RWPE2 (cell line): ENCODE measurements at regions not wholly inside any gene's neighbourhood (a gene's known extent, or its start where the extent isn't known, plus 50 kb on each side); places are given as distances from the start of the nearest gene placed in this dataset.
A peak's percentile ranks its signal among the peaks of the same experiment; 100 is the strongest.

Experiments used
- ATAC-seq: fragments of 200-7000 bp; cut with Tn5 transposase; 3 replicates; pipeline ENCODE4 v1.9.1; 2021; ENCODE audit warnings: low read depth
- DNase-seq: peaks from one replicate; pipeline ENCODE4 v3.0.0-alpha.2; 2020; ENCODE audit warnings: low spot score
- H3K27ac ChIP-seq: fragments of 450-650 bp; 2 replicates; pipeline ENCODE4 v1.5.1; 2017; ENCODE audit warnings: mild to moderate bottlenecking; ENCODE audit not compliant: poor library complexity, severe bottlenecking
- H3K27me3 ChIP-seq: fragments of 250-450 bp; sonication (Bioruptor Pico); 2 replicates; pipeline ENCODE4 v1.5.1; 2021; ENCODE audit warnings: mild to moderate bottlenecking, moderate library complexity; ENCODE audit not compliant: insufficient read depth, poor library complexity, severe bottlenecking
- H3K36me3 ChIP-seq: fragments of 250-450 bp; sonication (Bioruptor Pico); 2 replicates; pipeline ENCODE4 v1.5.1; 2020; ENCODE audit warnings: low read depth, mild to moderate bottlenecking, moderate library complexity
- H3K4me1 ChIP-seq: fragments of 250-450 bp; sonication (Bioruptor Pico); 2 replicates; pipeline ENCODE4 v1.5.1; 2021; ENCODE audit warnings: mild to moderate bottlenecking, moderate library complexity; ENCODE audit not compliant: insufficient read depth, poor library complexity, severe bottlenecking
- H3K4me3 ChIP-seq: fragments of 250-450 bp; sonication (Bioruptor Pico); 2 replicates; pipeline ENCODE4 v1.5.1; 2021; ENCODE audit warnings: mild to moderate bottlenecking, moderate library complexity; ENCODE audit not compliant: severe bottlenecking
- H3K9me3 ChIP-seq: fragments of 250-450 bp; sonication (Bioruptor Pico); 2 replicates; pipeline ENCODE4 v1.5.1; 2021; ENCODE audit warnings: mild to moderate bottlenecking, moderate library complexity; ENCODE audit not compliant: severe bottlenecking
- TF ChIP-seq, protein P1 (sequence below): fragments of 450-650 bp; IDR thresholded peaks from one replicate; pipeline ENCODE4 v1.5.1; 2017; ENCODE audit warnings: mild to moderate bottlenecking, moderate library complexity; ENCODE audit not compliant: poor library complexity, severe bottlenecking

GRCh38 chr21:20353351-20353750 lies 644.9 kb upstream of the NCAM2 start:
- no peaks in the 10 kb centered on the region for H3K36me3 ChIP-seq
- ATAC-seq = peak; percentile 67
- no peaks in the 10 kb centered on the region for H3K9me3 ChIP-seq
- H3K27me3 ChIP-seq = peaks cover 6% of the 10 kb centered on the region
- peaks cover 4% of the 10 kb centered on the region for H3K4me1 ChIP-seq
- TF ChIP-seq, protein P1, sequence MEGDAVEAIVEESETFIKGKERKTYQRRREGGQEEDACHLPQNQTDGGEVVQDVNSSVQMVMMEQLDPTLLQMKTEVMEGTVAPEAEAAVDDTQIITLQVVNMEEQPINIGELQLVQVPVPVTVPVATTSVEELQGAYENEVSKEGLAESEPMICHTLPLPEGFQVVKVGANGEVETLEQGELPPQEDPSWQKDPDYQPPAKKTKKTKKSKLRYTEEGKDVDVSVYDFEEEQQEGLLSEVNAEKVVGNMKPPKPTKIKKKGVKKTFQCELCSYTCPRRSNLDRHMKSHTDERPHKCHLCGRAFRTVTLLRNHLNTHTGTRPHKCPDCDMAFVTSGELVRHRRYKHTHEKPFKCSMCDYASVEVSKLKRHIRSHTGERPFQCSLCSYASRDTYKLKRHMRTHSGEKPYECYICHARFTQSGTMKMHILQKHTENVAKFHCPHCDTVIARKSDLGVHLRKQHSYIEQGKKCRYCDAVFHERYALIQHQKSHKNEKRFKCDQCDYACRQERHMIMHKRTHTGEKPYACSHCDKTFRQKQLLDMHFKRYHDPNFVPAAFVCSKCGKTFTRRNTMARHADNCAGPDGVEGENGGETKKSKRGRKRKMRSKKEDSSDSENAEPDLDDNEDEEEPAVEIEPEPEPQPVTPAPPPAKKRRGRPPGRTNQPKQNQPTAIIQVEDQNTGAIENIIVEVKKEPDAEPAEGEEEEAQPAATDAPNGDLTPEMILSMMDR = no peak
- H3K4me3 ChIP-seq = no peak overlapping the region
- H3K27ac ChIP-seq = no peak overlapping the region
- DNase-seq = no peak

GRCh38 chr21:20373031-20373430 lies 625.2 kb upstream of the NCAM2 start:
- H3K9me3 ChIP-seq = no peaks in the 10 kb centered on the region
- H3K27ac ChIP-seq = no peak overlapping the region
- ATAC-seq (no peak), DNase-seq (no peak)
- H3K27me3 ChIP-seq = peaks cover 16% of the 10 kb centered on the region
- no peak overlapping the region for H3K4me3 ChIP-seq
- TF ChIP-seq, protein P1 = no peak
- H3K4me1 ChIP-seq = no peaks in the 10 kb centered on the region
- H3K36me3 ChIP-seq = no peaks in the 10 kb centered on the region

DNA sequence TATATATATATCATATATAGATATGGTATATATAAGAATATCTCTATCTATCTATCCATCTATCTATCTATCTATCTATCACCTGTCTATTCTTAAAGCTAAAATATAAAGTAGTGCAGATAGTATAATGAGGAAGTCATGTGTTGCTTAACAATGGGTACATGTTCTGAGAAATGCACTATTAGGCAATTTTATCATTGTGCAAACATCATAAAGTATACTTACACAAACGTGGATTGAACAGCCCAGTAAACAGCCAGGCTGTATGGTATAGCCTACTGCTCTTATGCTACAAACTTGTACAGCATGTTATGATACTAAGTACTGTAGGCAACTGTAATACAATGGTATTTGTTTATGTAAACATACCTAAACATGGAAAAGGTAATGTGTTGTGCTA lies 621.0 kb upstream of the NCAM2 start:
- H3K27me3 ChIP-seq = peaks cover 12% of the 10 kb centered on the region
- DNase-seq (no peak), ATAC-seq (no peak)
- H3K4me1 ChIP-seq = no peaks in the 10 kb centered on the region
- H3K36me3 ChIP-seq = no peaks in the 10 kb centered on the region
- no peaks in the 10 kb centered on the region for H3K9me3 ChIP-seq
- TF ChIP-seq, protein P1 = no peak
- H3K27ac ChIP-seq = no peak overlapping the region
- no peak overlapping the region for H3K4me3 ChIP-seq

GRCh38 chr21:20388400-20388799 lies 609.8 kb upstream of the NCAM2 start:
- H3K4me1 ChIP-seq = no peaks in the 10 kb centered on the region
- no peaks in the 10 kb centered on the region for H3K36me3 ChIP-seq
- no peak overlapping the region for H3K4me3 ChIP-seq
- ATAC-seq (0 out of 3 replicates have a peak, but pooled peaks have one; percentile 21), DNase-seq (no peak)
- H3K27ac ChIP-seq = no peak overlapping the region
- no peaks in the 10 kb centered on the region for H3K9me3 ChIP-seq
- peaks cover 3% of the 10 kb centered on the region for H3K27me3 ChIP-seq
- TF ChIP-seq, protein P1 = no peak

DNA sequence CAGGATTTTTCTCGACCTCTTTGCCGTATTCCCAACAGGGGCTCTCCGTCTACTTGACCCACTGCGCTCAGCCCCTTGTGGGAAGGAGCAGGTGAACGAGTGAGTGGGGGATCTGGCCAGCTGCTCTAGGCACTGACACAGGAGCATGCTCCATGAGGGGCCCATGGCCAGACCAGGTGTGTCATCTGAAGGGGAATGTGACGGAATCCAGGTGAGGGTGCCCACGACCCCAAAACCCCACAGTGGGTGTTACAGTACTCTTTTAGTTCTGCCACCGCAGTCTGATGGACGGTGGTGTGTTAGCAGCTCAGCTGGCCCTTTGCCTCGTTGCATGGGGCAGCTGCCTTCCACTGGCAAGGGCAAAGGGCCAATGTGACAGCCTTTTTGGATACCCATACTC lies 601.4 kb upstream of the NCAM2 start:
- Histone ChIP-seq H3K36me3 (no peaks in the 10 kb centered on the region), H3K4me1 (no peaks in the 10 kb centered on the region), H3K9me3 (no peaks in the 10 kb centered on the region), H3K27me3 (peaks cover 20% of the 10 kb centered on the region), H3K27ac (no peak overlapping the region), H3K4me3 (no peak overlapping the region)
- no peak for DNase-seq
- ATAC-seq = no peak
- TF ChIP-seq, protein P1 = no peak
